Activated CD8-positive, alpha-beta T cell treated with anti-CD3 and anti-CD28 coated beads, Interleukin-2, amount 10 ng/mL, durations not matched to agents 7 days and 5 days (primary cell): ENCODE measurements at regions not wholly inside any gene's neighbourhood (a gene's known extent, or its start where the extent isn't known, plus 50 kb on each side); places are given as distances from the start of the nearest gene placed in this dataset.

Experiments used
- ATAC-seq: fragments of 150-1000 bp; cut with Tn5 transposase; one replicate; pipeline ENCODE4 v1.10.0; 2021; ENCODE audit warnings: moderate library complexity
- CTCF ChIA-PET: fragments of 350-600 bp; sonication (Branson Sonifier 250); formaldehyde crosslinking; loops from one replicate; lab custom pipeline; 2021; ENCODE audit warnings: antibody characterized with exemption; lab: Charles Lee
- POLR2A ChIA-PET: fragments of 350-600 bp; sonication (Branson Sonifier 250); formaldehyde crosslinking; loops from one replicate; lab custom pipeline; 2021; ENCODE audit warnings: antibody characterized with exemption; lab: Charles Lee
- DNase-seq: peaks from one replicate; pipeline ENCODE4 v3.0.0-alpha.2; 2020
- H3K27ac Mint-ChIP-seq: one replicate; pipeline ENCODE4 v1.8.0; 2021; ENCODE audit warnings: mild to moderate bottlenecking, mixed read lengths
- H3K27me3 Mint-ChIP-seq: one replicate; pipeline ENCODE4 v1.8.0; 2021; ENCODE audit warnings: low read depth, mixed read lengths
- H3K36me3 Mint-ChIP-seq: one replicate; pipeline ENCODE4 v1.8.0; 2021; ENCODE audit warnings: low read depth, mixed read lengths
- H3K4me1 Mint-ChIP-seq: one replicate; pipeline ENCODE4 v1.8.0; 2021; ENCODE audit warnings: low read depth, mixed read lengths
- H3K4me3 Mint-ChIP-seq: one replicate; pipeline ENCODE4 v1.8.0; 2021; ENCODE audit warnings: mild to moderate bottlenecking, mixed read lengths
- H3K9me3 Mint-ChIP-seq: one replicate; pipeline ENCODE4 v1.8.0; 2022; ENCODE audit warnings: mixed read lengths; ENCODE audit not compliant: insufficient read depth

- Mint-ChIP-seq H3K36me3 (no peaks in the 10 kb centered on the region), H3K9me3 (no peaks in the 10 kb centered on the region), H3K4me3 (no peak overlapping the region), H3K27me3 (peaks cover 24% of the 10 kb centered on the region), H3K4me1 (no peaks in the 10 kb centered on the region), H3K27ac (no peak overlapping the region)
- ChIA-PET CTCF (no interaction called here), POLR2A (no interaction called here)
- ATAC-seq, result no peak
- DNase-seq, result no peak
Observed at GRCh38 chr3:150105886-150106612, 135.4 kb upstream of the PFN2 start.

DNA sequence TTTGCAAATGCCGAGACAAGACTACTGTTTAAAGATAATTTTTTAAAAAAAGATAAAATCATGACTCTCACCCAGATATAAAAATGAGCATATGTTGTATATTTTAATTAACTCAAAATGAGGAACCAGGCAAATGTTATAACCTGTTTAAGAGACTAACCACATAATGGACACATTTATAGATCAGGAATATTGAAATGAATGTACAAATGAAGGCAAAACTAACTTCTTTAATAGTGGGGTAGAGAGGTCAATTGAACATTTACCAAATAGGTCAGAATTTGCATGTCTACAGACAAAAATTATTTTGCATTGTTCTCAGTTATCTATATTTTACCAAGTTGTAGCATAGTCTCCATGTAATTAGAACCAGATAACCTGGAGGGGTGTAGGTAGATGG, 134.3 kb upstream of the PFN2 start:
- Mint-ChIP-seq H3K9me3 (no peaks in the 10 kb centered on the region), H3K27ac (no peak overlapping the region), H3K4me1 (no peaks in the 10 kb centered on the region), H3K36me3 (no peaks in the 10 kb centered on the region), H3K27me3 (peaks cover 21% of the 10 kb centered on the region), H3K4me3 (no peak overlapping the region)
- POLR2A ChIA-PET, result no interaction called here
- DNase-seq, result no peak
- CTCF ChIA-PET, result no interaction called here
- ATAC-seq, result no peak

GRCh38 chr3:150104564-150104963, 133.9 kb upstream of the PFN2 start:
- no peaks in the 10 kb centered on the region for H3K9me3 Mint-ChIP-seq

DNA sequence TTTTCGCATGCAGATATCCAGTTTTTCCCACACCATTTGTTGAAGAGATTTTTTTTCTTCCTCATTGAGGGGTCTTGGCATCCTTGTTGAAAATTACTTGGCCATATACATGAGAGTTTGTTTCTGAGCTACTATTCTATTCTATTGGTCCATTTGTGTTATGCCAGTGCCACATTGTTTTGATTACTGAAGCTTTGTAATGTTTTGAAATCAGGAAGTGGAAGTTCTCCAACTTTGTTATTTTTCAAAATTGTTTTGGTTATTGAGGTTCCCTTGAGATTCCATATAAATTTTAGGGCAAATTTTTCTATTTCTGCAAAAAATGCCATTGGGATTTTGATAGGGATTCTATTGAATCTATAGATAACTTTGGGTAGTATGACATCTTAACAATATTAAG, 130.3 kb upstream of the PFN2 start:
- no peaks in the 10 kb centered on the region for H3K4me1 Mint-ChIP-seq
- no peak overlapping the region for H3K4me3 Mint-ChIP-seq
- H3K27me3 Mint-ChIP-seq, result peaks cover 5% of the 10 kb centered on the region
- DNase-seq (no peak), ATAC-seq (no peak)
- CTCF ChIA-PET, result no interaction called here
- POLR2A ChIA-PET, result no interaction called here
- no peaks in the 10 kb centered on the region for H3K9me3 Mint-ChIP-seq
- no peak overlapping the region for H3K27ac Mint-ChIP-seq
- no peaks in the 10 kb centered on the region for H3K36me3 Mint-ChIP-seq

More at GRCh38 chr3:150104564-150104963, 133.9 kb upstream of the PFN2 start:
- no peak for ATAC-seq
- CTCF ChIA-PET, result no interaction called here
- Mint-ChIP-seq H3K27ac (no peak overlapping the region), H3K4me1 (no peaks in the 10 kb centered on the region), H3K4me3 (no peak overlapping the region), H3K27me3 (peaks cover 19% of the 10 kb centered on the region), H3K36me3 (no peaks in the 10 kb centered on the region)
- DNase-seq, result no peak
- POLR2A ChIA-PET, result no interaction called here

- Mint-ChIP-seq H3K36me3 (no peaks in the 10 kb centered on the region), H3K4me1 (no peaks in the 10 kb centered on the region), H3K27me3 (peaks cover 3% of the 10 kb centered on the region), H3K4me3 (no peak overlapping the region), H3K27ac (no peak overlapping the region), H3K9me3 (no peaks in the 10 kb centered on the region)
- POLR2A ChIA-PET, result no interaction called here
- CTCF ChIA-PET, result no interaction called here
- DNase-seq (no peak), ATAC-seq (no peak)
Observed at GRCh38 chr3:150098621-150099020, 127.9 kb upstream of the PFN2 start.

- H3K27ac Mint-ChIP-seq, result no peak overlapping the region
- H3K36me3 Mint-ChIP-seq, result no peaks in the 10 kb centered on the region
- no peak overlapping the region for H3K4me3 Mint-ChIP-seq
- ChIA-PET CTCF (no interaction called here), POLR2A (no interaction called here)
- H3K27me3 Mint-ChIP-seq, result peaks cover 3% of the 10 kb centered on the region
- no peaks in the 10 kb centered on the region for H3K4me1 Mint-ChIP-seq
- H3K9me3 Mint-ChIP-seq, result no peaks in the 10 kb centered on the region
- ATAC-seq (no peak), DNase-seq (no peak)
Observed at GRCh38 chr3:150097588-150097890, 126.8 kb upstream of the PFN2 start.

DNA sequence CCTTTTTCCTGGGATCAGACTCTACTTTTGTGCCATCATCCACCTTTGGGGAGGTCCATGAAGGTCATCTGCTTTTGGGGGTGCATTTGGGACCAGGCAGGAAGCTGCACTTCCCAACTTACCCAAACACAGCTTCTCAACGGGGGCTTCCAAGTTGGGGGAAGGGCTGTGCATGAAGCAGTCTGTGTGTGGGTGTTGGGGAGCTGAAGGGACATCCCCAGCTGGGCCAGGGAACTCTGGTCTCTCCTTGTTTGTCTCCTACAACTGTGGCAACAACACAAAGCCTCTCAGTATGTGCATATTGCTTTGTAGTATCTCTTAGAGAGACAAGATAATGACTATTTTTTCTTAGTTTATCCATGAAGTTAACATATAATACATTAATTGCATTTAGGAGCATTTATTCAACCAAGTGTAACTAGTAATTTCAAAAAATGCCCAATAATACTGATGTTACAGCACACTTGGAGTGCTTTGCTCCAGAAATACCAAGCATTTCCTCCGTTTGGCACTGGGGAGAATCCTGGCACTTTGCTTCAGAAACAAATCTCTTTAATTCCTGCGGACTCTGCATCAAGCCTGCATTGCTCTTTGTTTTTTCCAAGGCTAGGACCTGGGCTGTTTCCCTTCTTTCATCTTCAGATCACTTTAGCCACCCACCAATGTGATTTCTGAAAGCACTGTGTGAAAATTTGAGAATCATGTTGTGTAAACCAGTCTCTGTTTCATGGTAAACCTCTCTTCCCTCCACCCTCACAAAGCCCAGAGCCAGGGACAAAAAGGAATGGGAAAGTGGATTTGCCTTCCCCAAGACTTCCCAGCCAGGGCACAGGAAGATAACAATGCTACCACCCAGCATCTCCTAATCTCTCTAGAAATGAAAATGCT, 126.2 kb upstream of the PFN2 start:
- no peaks in the 10 kb centered on the region for H3K4me1 Mint-ChIP-seq
- no peaks in the 10 kb centered on the region for H3K36me3 Mint-ChIP-seq
- no peak overlapping the region for H3K27ac Mint-ChIP-seq
- no peak overlapping the region for H3K4me3 Mint-ChIP-seq
- ATAC-seq (no peak), DNase-seq (no peak)
- CTCF ChIA-PET, result no interaction called here
- peaks cover 3% of the 10 kb centered on the region for H3K27me3 Mint-ChIP-seq
- no peaks in the 10 kb centered on the region for H3K9me3 Mint-ChIP-seq
- POLR2A ChIA-PET, result no interaction called here

- no peaks in the 10 kb centered on the region for H3K27me3 Mint-ChIP-seq
- ChIA-PET POLR2A (no interaction called here), CTCF (no interaction called here)
- no peaks in the 10 kb centered on the region for H3K4me1 Mint-ChIP-seq
- H3K4me3 Mint-ChIP-seq, result no peak overlapping the region
- no peaks in the 10 kb centered on the region for H3K36me3 Mint-ChIP-seq
- H3K9me3 Mint-ChIP-seq, result no peaks in the 10 kb centered on the region
- no peak overlapping the region for H3K27ac Mint-ChIP-seq
- DNase-seq (no peak), ATAC-seq (no peak)
Observed at GRCh38 chr3:150094150-150094933, 123.6 kb upstream of the PFN2 start.

- H3K4me1 Mint-ChIP-seq, result no peaks in the 10 kb centered on the region
Observed at GRCh38 chr3:150091626-150092025, 120.9 kb upstream of the PFN2 start.

DNA sequence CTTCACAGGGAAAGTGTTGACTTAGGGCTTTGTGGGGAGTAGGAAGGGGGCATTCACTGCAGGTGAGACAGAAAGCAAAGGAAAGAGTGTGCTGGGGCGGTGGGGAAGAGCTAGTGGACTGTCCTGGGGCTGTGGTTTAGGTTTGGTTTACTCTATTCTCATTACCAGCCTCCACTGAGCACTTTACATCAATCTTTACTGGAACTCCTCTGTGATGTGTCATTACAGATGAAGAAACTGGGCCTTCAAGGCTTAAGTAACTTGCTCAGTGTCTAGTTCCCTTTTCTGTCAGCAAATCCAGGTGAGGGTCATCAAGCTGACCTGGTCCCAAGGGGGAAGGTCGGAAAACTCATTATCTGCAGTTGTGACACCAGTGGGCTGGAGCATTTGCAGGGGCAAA, 120.2 kb upstream of the PFN2 start:
- H3K4me3 Mint-ChIP-seq, result no peak overlapping the region
- H3K36me3 Mint-ChIP-seq, result no peaks in the 10 kb centered on the region
- ATAC-seq (no peak), DNase-seq (no peak)
- no peak overlapping the region for H3K27ac Mint-ChIP-seq
- ChIA-PET CTCF (no interaction called here), POLR2A (no interaction called here)
- peaks cover 2% of the 10 kb centered on the region for H3K27me3 Mint-ChIP-seq
- H3K4me1 Mint-ChIP-seq, result no peaks in the 10 kb centered on the region
- H3K9me3 Mint-ChIP-seq, result no peaks in the 10 kb centered on the region

More at GRCh38 chr3:150091626-150092025, 120.9 kb upstream of the PFN2 start:
- CTCF ChIA-PET, result no interaction called here
- no peak overlapping the region for H3K4me3 Mint-ChIP-seq
- no peak for DNase-seq
- H3K27me3 Mint-ChIP-seq, result peaks cover 2% of the 10 kb centered on the region
- no peak for ATAC-seq
- no peak overlapping the region for H3K27ac Mint-ChIP-seq
- POLR2A ChIA-PET, result no interaction called here
- H3K36me3 Mint-ChIP-seq, result no peaks in the 10 kb centered on the region
- no peaks in the 10 kb centered on the region for H3K9me3 Mint-ChIP-seq

GRCh38 chr3:150090006-150090405, 119.3 kb upstream of the PFN2 start:
- peaks cover 2% of the 10 kb centered on the region for H3K27me3 Mint-ChIP-seq
- POLR2A ChIA-PET, result no interaction called here
- H3K9me3 Mint-ChIP-seq, result no peaks in the 10 kb centered on the region
- H3K4me1 Mint-ChIP-seq, result no peaks in the 10 kb centered on the region
- CTCF ChIA-PET, result no interaction called here
- H3K27ac Mint-ChIP-seq, result no peak overlapping the region
- DNase-seq, result no peak
- no peak for ATAC-seq
- H3K36me3 Mint-ChIP-seq, result no peaks in the 10 kb centered on the region
- H3K4me3 Mint-ChIP-seq, result no peak overlapping the region

GRCh38 chr3:150084128-150084527, 113.4 kb upstream of the PFN2 start:
- Mint-ChIP-seq H3K4me3 (no peak overlapping the region), H3K4me1 (no peaks in the 10 kb centered on the region), H3K27ac (no peak overlapping the region), H3K27me3 (peaks cover 2% of the 10 kb centered on the region), H3K36me3 (no peaks in the 10 kb centered on the region), H3K9me3 (no peaks in the 10 kb centered on the region)
- ChIA-PET POLR2A (no interaction called here), CTCF (no interaction called here)
- DNase-seq, result no peak
- no peak for ATAC-seq
